NCI-H146 treated with DMSO at 0.1 percent for 48 hours (cell line): ENCODE measurements at regions not wholly inside any gene's neighbourhood (a gene's known extent, or its start where the extent isn't known, plus 50 kb on each side); places are given as distances from the start of the nearest gene placed in this dataset.
A peak's percentile ranks its signal among the peaks of the same experiment; 100 is the strongest.

Source experiments
- DNase-seq: peaks from one replicate; lab custom pipeline; 2025; ENCODE audit not compliant: unreplicated experiment; lab: John Stamatoyannopoulos, UW

DNA sequence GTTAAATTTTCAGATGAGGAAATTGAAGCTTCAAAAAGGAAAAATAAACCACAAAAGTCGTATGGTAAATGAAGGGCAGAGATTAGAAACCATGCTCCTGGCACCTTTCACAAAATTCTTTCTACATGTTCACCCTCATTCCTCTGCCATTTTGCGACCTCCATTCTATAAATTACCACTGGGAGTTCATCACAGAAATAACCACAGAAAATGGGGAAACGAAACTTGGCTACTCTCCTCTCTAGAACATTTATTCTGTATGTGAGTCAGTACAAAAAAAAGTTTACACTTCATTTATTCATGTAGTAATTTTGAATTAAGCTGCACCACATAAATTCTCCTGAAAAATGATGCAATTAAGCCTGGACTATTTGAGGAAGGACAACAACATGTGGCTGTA, 320.9 kb upstream of the C1orf87 start:
- no peak for DNase-seq

DNA sequence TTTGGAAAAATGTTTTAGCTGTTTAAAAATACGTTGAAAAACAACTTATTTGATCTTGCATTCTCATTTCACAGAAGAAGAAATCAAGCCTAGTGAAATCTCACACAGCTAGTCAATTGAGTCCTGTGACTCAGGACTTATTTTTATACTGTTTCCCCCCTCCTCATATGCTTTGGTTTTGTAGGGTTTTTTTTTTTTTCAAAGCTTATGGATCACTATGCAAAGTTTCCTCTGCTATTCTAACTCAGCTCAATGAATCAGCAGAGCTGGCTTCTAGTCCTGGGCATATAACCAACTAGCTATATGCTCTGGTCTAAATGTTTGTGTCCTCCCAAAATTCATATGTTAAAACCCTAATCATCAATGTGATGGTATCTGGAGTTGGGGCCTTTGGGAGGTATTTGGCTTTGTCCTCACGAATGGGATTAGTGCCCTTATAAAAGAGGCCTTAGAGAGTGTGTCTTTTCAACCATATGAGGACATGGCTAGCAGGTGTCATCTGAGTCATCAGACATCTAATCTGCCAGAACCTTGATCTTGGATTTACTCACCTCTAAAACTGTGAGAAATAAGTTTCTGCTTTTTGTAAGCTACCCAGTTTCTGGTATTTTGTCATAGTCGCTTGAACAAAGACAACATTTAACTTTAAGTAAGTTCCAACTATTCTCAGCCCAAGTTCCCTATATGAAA, 317.2 kb upstream of the C1orf87 start:
- no peak for DNase-seq

DNA sequence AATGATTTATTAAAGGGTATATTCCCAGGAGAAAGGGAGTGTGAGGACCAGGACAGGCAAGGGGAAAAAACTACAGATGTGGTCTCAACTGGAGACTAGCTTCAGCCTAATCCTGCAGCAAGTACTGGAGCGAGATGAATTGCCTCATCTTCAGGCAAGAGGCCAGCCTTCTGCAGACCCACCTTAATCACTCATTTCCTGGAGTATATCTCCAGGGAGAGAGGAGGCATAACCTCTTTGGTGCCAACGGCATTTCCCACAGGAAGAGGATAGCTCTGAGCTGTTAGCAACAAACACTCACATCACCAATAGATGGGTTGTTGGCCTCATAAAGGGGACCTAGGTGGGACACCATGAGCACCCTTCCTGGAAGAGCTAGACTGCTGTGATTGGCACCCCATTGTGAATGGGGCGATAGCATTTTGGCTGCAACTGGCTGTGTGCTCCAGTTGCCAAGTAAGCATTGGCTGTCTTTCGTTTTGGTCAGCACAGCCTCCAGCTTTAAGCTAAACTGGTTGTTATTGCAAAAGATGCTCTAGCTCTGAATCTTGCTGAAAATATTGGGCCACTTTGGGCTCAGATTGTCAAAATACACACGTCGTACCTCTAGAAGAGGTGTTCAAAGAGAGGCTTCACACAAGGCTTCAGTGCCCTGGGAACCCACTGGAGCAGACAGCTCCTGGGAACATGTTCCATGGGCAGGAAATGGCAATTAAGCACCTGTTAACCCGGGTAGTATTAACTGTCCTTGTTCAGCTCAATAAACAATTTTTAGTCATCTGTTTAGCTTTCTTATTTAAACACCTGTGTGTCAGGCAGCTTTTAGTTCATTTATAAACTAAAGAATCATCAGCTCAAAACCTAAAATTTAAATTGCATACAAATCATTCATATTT, 314.8 kb upstream of the C1orf87 start:
- DNase-seq: peak; percentile 11

DNA sequence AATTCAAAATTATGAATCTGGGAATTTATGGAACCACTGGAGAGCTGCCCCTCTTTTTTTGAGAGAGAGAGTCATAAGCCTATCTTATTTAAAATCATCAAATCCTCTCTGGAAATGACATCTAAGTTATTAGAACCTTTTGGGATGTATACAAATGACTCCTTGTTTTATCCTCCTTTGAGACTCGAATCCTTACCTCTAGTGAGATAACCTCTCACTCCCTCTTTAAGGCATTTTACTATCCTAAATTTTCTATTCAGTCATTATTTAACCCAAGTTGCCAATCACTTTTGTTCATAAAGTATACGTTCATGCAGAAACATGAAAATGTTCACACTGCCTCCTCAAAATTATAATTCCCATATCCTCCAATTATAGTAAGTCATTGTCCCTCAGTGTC, 313.6 kb upstream of the C1orf87 start:
- no peak for DNase-seq

DNA sequence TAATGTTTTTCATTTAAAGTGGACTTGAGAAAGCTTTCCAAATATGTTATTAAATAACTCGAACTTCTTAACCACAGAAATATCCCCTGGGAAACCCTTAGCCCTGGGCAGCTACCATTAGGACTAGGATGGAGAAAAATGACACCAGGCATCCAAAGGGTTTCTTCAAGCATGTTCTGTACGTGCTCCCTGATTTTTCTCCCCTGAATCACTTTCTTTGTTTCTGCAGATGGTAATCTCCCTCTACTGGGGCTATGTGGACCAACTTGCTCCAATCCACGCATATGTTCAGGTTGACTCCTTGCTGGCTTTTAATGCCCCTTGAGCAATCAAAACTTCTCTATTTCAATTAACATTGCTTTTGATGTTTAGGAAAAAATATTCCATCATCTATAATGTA, 312.7 kb upstream of the C1orf87 start:
- no peak for DNase-seq

DNA sequence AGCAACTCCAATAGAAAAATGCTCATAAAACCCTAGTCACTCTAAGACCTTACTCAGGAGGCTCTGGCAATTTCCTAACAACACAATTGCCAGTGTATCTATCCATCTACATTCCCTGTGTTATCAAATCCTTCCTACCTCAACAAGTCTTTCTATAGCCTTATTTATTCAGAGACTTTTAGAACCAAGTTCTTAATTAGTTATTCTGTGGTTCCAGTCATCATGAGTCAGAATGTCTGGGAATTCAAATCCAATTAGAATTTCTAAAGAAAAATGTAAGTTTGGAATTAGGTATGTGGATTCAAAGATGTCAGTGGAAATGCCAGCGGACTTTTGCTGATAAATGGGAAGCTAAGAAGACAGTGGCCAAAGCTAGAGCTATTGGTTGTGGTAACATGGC, 302.6 kb upstream of the C1orf87 start:
- no peak for DNase-seq

DNA sequence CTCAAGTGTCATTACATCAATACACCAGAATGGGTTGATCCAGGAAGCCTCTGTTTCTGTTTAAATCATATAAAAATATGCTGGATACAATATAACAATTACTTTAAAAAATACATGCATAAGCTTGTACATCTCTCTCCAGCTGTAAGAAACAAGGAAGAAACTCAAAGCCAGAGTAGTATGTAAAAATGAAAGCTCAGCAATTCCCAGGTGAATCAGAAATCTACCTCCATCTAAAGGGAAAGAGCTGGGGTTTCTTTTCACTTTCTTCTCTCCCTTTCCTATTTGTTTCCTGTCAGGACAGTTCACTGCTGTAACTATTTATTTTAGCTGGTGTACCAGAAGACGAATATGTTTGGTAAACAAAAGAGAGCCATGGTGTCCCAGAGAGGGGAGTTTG, 301.0 kb upstream of the C1orf87 start:
- DNase-seq: no peak

DNA sequence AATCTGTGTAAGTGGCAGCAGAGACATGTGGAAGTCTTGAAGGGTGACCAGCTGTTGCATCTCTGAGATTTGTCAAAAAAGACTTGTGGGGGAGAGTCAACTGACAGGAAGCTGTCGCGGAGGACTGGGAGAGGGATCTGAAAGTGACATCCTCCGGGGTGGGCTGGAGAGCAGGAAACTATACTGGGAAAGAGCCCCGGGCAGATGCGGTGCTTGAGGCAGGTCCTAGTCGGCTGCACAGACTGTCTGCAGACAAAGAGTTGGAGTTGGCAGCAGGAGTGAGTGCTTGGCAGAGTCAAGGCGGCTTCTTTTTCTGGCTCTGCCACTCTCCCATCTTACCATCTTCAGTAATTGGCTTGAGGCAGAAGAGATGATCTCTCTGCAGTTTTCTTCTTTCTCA, 294.0 kb upstream of the C1orf87 start:
- no peak for DNase-seq

DNA sequence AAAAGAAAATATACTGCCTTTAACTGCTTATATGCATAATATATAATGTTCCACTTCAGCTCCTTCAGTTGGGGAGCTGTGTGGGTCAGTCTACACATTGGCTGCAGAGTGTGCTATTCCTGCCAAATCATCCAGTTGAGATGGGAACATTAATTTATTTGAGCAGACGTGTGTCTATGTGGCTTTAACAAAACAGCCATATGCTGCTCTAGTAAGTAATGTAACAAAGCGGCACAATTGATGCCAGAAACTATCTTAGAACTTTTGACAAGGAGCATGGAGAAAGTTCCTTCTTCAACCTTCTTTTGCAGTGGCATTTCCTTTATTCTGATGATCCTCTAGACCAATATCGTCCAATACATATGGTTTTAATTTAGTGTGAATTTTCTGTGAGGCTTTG, 285.9 kb upstream of the C1orf87 start:
- DNase-seq: no peak

DNA sequence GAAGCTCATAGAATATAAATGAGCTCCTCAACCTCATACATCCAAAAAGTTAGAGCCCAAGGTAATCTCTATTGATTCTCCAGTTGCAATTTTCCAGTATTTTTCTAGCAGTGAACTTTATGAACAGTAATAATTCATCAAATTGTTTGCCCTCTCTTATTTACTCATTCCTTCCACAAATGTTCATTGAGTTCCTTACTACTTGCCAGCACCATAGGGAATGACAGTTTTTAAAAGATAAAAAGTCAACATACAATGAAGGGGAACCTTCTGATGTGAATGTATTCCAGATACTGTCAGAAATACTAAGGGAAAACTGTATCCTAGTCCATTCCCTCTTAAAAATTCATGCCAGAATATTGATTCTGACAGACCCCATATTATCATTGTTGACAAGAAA, 277.0 kb upstream of the C1orf87 start:
- DNase-seq: no peak

DNA sequence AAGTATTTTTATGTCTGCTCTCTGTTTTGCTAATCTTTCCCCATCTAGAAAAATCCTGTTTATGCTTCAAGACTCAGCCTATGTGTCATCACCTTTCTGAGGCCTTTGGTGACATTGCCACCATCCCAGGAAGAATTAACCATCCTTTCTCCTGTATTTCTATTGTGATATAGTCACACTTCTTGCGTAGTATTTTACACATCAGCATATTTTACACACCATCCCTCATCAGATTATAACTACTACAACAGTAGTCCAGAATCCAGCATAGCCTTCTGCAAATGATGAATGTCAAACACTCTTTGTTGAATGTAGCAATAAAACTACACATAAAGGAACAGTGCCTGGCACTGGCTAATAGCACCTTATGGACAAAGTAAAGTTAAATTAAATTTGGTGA, 275.3 kb upstream of the C1orf87 start:
- DNase-seq: no peak

DNA sequence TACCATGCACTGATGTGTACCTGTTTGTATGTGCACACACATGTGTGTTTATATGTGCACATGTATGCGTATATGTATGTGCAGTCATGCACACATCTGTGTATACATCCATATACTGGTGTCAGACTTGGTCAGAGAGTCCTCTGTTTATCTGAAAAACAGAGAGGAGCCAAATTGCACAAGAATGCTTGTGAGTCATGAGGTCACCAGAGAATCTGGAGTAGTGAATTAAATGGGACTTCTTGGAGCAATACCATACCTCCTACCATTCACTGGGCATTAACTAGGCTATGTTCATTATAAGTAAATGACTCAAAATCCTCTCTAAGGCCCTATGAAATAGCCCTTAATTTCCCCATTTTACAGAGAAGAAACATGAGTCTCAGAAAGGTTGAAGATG, 272.1 kb upstream of the C1orf87 start:
- DNase-seq: no peak

DNA sequence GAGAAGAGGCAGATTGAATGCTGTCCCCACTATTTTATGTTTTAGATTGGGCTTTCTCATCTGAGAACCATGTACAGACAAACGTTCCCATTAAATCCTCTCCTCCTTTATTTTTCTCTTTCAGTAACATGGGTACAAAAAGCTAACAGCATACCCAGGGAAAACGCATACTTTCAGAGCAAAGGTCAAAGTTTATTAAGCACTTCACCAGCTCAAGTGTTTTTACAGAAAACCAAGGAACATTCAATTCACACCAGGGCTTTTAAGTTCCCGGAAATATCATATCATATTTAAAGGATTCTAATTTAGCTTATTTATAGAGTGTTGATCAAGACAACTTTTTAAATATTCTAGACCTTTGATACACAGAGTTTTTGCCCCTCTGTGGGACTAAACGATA, 271.5 kb upstream of the C1orf87 start:
- no peak for DNase-seq

DNA sequence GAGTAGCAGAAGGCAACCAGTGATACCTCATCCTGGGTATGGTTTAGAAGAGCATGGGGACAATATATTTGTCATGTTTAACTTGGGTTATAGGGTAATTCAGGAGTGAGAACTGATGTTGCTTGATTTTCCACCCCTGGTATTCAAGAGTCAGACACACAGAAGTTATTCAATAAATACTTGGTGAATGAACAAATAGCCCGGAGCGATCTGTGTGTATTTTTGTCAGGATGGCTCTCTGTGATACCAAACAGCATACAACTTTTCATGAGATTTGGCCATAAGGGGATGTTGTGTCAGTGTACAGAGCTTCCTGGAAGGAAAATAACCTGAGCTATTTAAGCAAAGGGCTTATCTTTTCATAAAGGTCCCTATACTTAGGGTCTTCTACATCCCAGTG, 270.2 kb upstream of the C1orf87 start:
- no peak for DNase-seq

DNA sequence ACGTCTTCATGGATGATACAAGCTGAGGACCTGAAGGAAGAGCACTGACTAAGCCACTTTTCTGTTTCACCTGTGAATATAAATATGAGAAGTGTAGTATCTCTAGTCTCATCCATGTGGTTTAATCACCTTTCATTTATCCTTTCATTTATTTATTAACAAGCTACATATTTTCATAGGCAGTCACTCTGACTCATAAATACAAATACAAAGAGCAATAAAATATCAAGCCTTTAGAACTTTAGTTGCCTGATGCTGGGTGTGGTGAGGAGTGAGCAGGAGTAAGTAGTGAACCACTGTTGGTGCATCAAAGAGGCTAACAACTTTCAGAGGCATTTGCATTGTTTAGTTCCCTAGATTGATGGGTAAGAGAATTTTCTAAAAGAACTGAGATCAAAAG, 269.0 kb upstream of the C1orf87 start:
- no peak for DNase-seq

DNA sequence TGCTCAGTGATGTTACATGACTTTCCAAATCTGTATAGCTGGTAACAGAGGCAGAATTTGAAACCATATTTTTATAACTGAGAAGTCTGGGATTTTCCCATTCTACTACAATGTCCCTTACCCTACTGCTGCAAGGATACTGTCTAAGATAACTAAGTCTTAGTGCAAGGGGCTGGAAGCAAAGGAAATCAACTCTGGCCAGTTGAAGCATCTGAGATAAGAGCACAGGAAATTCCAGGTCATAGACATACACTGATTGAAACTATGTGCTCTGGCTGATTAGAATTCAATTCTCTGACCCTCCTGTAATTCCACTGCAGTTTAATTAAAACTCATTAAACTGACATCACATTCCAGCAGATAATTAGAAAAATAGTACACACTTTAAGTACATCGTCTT, 267.7 kb upstream of the C1orf87 start:
- DNase-seq: no peak

DNA sequence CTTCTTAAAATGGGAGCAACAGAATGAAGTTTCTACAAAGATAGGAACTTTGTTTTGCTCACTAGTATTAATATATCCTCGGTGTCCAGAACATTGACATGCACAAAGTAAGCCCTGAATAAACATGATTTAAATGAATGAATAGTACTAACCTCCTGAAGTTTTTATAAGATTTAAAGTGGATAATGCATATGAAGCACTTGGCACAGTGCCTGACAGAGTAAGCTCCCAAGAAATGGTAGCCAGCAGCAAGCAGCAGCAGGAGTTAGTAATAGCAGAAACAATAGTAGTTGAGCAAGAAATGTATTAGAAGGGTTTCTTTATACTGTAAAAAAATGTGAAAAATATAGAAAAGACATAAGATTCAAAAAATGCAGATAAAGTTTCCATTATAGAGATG, 258.1 kb upstream of the C1orf87 start:
- no peak for DNase-seq

DNA sequence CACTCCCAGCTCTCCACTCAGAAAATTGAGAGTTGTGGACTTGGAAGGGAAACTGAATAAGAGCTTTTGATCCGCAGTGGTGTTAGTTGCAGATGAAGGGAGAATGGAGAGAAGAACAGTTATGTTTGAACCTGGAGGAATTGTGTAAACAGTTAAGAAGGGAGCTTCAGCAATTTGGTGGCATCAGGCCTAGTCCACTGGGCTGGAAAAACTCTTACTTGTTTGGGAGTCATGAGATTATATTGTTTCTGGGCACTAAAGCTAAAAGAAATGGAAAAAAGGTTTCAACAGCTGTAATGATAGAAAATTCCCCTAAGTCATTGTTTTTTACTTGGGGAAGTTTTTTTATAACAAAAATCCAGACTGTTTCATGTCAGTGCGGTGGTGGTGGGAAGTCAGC, 256.1 kb upstream of the C1orf87 start:
- no peak for DNase-seq

DNA sequence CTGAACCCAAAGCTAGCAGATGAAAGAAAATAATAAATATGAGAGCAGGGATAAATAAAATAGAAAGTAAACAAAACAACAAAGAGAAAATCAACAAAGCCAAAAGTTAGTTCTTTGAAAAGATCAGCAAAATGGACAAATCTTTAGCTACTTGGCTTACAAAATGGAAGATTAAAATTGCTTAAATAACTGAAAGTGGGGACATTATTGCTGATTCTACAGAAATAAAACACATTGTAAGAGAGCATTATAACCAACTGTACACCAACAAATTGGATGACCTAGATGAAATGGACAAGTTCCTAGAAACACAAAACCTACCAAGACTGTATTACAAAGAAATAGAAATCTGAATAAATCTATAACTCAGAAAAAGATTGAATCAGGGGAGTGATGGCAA, 238.3 kb upstream of the C1orf87 start:
- DNase-seq: no peak

DNA sequence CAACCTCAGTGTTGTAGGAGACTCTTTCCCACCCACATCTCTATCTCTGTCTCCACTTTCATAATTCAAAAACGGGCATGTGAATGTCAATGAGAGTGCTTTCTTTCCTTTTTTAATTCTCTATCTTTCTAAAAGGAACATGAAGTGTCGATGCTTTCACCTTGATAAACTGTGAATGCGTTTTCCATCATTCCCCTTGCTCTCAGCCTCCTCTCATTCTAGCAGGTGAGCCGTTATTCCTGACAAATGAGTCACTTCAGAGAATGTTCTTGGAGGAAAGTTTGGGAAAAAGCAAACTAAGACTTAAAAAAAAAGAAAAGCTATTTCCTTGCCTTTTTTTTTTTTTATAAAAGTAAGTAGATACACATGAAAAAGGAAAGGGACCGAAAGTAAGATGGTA, 226.0 kb upstream of the C1orf87 start:
- DNase-seq: no peak

DNA sequence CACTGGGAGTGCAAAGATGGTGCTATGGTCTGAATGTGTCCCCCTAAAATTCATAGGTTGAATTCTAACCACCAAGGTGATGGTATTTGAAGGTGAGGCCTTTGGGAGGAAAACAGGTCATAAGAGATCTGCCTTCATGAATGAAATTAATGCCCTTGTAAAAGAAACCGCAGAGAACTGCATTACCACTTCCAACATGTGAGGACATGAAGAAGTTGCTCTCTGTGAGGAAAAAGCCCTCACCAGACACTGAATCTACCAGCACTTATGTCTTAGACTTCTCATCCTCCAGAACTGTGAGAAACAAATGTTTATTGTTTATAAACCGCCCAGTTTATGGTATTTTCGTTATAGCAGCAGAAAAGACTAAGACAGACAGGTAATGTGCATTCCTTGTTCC, 224.7 kb upstream of the C1orf87 start:
- DNase-seq: no peak

DNA sequence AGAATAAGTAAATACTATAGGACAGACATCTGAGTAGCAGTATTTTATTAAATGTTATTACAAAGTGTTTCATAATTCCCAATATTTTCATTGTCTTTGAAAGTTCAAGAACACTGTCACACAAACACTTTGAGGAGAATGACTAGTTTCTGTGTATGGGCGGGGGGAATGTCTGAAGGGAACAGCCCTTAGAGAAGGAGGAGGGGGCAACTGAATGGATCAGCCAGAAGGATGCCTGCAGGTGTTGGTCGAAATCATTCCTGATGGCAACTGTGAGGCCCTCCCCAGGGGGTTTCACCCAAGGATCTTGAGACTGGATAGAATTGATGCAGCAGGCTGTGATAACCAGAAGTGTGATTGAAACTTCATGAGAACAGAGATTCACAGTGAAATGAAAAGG, 223.2 kb upstream of the C1orf87 start:
- DNase-seq: no peak

DNA sequence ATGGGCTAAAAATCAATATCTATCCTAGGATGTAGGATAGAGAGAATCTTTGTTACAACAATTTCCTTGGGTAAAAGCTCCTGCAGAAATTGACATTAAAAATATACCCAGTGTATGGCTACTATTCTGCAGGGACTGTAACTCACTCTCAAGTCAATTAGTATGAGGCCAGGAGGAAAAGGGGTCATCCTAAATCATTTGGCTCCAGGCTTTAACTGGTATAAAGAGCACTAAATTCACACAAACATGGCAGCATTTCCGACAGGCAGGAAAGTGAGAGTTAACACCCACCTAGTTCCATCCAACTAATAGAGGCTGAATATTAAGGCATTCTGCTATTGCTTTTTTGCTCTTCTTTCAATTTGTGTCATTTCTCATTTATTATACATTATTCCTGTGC, 218.6 kb upstream of the C1orf87 start:
- no peak for DNase-seq
